MM.1S (cell line): ENCODE measurements at regions not wholly inside any gene's neighbourhood (a gene's known extent, or its start where the extent isn't known, plus 50 kb on each side); places are given as distances from the start of the nearest gene placed in this dataset.

ENCODE experiments used
- DNase-seq: peaks from one replicate; pipeline ENCODE4 v3.0.0-alpha.2; 2015
- H2AFZ ChIP-seq: fragments of 300-600 bp; sonication (generic); 2 replicates; pipeline ENCODE4 v1.6.0; 2016; ENCODE audit warnings: antibody characterized with exemption, low read length
- H3F3A ChIP-seq: fragments of 300-600 bp; sonication (generic); 2 replicates; pipeline ENCODE4 v1.6.1; 2016; ENCODE audit warnings: mild to moderate bottlenecking, antibody characterized with exemption, low read length, moderate library complexity, mixed read lengths; ENCODE audit not compliant: insufficient read depth
- H3K27ac ChIP-seq: fragments of 300-600 bp; sonication (generic); 2 replicates; pipeline ENCODE4 v1.5.1; 2016; ENCODE audit warnings: mild to moderate bottlenecking, low read length
- H3K27me3 ChIP-seq: fragments of 300-600 bp; sonication (generic); replicated peaks from 2 replicates; pipeline ENCODE4 v1.6.0; 2016; ENCODE audit warnings: low read length; ENCODE audit not compliant: insufficient read depth
- H3K36me3 ChIP-seq: fragments of 300-600 bp; sonication (generic); replicated peaks from 2 replicates; pipeline ENCODE4 v1.6.1; 2016; ENCODE audit warnings: mild to moderate bottlenecking, low read length, mixed read lengths; ENCODE audit not compliant: insufficient read depth
- H3K4me1 ChIP-seq: fragments of 300-600 bp; sonication (generic); 2 replicates; pipeline ENCODE4 v1.6.1; 2016; ENCODE audit warnings: low read length, mixed read lengths
- H3K4me2 ChIP-seq: fragments of 300-600 bp; sonication (generic); 2 replicates; pipeline ENCODE4 v1.6.0; 2016; ENCODE audit warnings: low read depth, low read length
- H3K4me3 ChIP-seq: fragments of 300-600 bp; sonication (generic); 2 replicates; pipeline ENCODE4 v1.5.1; 2016; ENCODE audit warnings: low read length, mixed read lengths
- H3K79me2 ChIP-seq: fragments of 300-600 bp; sonication (generic); 2 replicates; pipeline ENCODE4 v1.6.1; 2016; ENCODE audit warnings: mixed run types, low read length, mixed read lengths
- H3K9ac ChIP-seq: fragments of 300-600 bp; sonication (generic); 2 replicates; pipeline ENCODE4 v1.6.1; 2016; ENCODE audit warnings: low read length, mixed read lengths
- H3K9me2 ChIP-seq: fragments of 300-600 bp; sonication (generic); replicated peaks from 2 replicates; pipeline ENCODE4 v1.6.1; 2016; ENCODE audit warnings: mild to moderate bottlenecking, low read length, mixed read lengths; ENCODE audit not compliant: insufficient read depth
- H3K9me3 ChIP-seq: fragments of 300-600 bp; sonication (generic); replicated peaks from 2 replicates; pipeline ENCODE4 v1.6.1; 2016; ENCODE audit warnings: mild to moderate bottlenecking, low read length, mixed read lengths; ENCODE audit not compliant: insufficient read depth
- H4K20me1 ChIP-seq: fragments of 300-600 bp; sonication (generic); 2 replicates; pipeline ENCODE4 v1.6.1; 2016; ENCODE audit warnings: mild to moderate bottlenecking, low read length, moderate library complexity, mixed read lengths; ENCODE audit not compliant: insufficient read depth
- EZH2 ChIP-seq: fragments of 300-600 bp; sonication (generic); optimal IDR thresholded peaks from 2 replicates; pipeline ENCODE3; 2017; ENCODE audit warnings: low read depth, mild to moderate bottlenecking, antibody characterized with exemption, low read length, mixed read lengths
- EZH2phosphoT487 ChIP-seq: fragments of 300-600 bp; sonication (generic); IDR thresholded peaks from 2 replicates; pipeline ENCODE4 v1.6.1; 2018; ENCODE audit warnings: antibody characterized with exemption, low read length
- TF ChIP-seq, protein P1 (sequence below): fragments of 300-600 bp; sonication (generic); IDR thresholded peaks from 2 replicates; pipeline ENCODE4 v1.5.1; 2016; ENCODE audit warnings: antibody characterized with exemption, low read length, mixed read lengths

DNA sequence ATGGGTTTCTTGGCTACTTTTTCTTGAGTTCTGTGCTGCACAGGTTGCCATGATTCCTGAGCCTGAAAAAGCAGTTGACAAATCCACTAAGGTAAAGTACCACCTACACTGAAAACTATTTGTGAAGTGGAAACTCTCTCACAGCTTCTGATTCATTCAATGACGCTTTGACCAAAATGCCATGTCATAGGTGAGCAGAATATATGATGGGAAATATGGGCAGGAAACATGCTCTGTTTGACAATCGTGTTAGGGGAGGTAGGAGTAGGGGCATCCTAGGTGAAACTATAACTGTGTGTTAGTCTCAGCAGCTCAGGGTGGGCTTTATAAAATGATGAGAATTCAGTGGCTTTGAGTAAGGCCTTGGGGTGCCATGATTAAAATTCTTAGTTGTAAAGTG, 69.6 kb upstream of the ELMO1 start:
- no peak overlapping the region for H3K4me3 ChIP-seq
- no peak overlapping the region for H2AFZ ChIP-seq
- no peaks in the 10 kb centered on the region for H3K27me3 ChIP-seq
- H3K9me3 ChIP-seq: no peaks in the 10 kb centered on the region
- H3K27ac ChIP-seq: no peak overlapping the region
- no peaks in the 10 kb centered on the region for H3K79me2 ChIP-seq
- H3K9me2 ChIP-seq: no peaks in the 10 kb centered on the region
- no peaks in the 10 kb centered on the region for H3K4me1 ChIP-seq
- H4K20me1 ChIP-seq: no peaks in the 10 kb centered on the region
- no peak for DNase-seq
- H3F3A ChIP-seq: no peaks in the 10 kb centered on the region
- H3K4me2 ChIP-seq: no peak overlapping the region
- no peak overlapping the region for H3K9ac ChIP-seq
- H3K36me3 ChIP-seq: no peaks in the 10 kb centered on the region
- TF ChIP-seq EZH2 (no peak), EZH2phosphoT487 (no peak)
- TF ChIP-seq, protein P1, sequence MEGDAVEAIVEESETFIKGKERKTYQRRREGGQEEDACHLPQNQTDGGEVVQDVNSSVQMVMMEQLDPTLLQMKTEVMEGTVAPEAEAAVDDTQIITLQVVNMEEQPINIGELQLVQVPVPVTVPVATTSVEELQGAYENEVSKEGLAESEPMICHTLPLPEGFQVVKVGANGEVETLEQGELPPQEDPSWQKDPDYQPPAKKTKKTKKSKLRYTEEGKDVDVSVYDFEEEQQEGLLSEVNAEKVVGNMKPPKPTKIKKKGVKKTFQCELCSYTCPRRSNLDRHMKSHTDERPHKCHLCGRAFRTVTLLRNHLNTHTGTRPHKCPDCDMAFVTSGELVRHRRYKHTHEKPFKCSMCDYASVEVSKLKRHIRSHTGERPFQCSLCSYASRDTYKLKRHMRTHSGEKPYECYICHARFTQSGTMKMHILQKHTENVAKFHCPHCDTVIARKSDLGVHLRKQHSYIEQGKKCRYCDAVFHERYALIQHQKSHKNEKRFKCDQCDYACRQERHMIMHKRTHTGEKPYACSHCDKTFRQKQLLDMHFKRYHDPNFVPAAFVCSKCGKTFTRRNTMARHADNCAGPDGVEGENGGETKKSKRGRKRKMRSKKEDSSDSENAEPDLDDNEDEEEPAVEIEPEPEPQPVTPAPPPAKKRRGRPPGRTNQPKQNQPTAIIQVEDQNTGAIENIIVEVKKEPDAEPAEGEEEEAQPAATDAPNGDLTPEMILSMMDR: no peak

DNA sequence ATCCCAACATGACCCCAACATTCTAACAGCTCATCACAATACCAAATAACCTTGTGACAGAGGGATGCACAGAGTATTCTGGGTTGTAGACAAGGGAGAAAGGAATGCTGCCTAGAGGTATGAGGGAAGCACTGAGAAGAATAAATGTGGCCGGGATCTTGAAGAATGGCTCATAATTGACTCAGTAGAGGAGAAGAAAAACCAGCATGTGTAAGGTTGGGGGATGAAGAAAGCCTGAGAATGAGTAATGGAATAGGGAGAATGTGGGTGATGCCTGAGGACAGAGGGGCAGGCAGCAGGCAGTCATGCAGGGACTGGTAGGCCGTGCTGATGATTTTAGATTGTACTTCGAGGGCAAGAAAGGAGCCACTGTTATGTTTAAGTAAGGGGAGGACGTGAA, 75.4 kb upstream of the ELMO1 start:
- DNase-seq: no peak
- H3F3A ChIP-seq: no peaks in the 10 kb centered on the region
- H3K4me3 ChIP-seq: no peak overlapping the region
- H3K4me2 ChIP-seq: no peak overlapping the region
- H3K27ac ChIP-seq: no peak overlapping the region
- H4K20me1 ChIP-seq: no peaks in the 10 kb centered on the region
- H3K36me3 ChIP-seq: no peaks in the 10 kb centered on the region
- H3K9me3 ChIP-seq: no peaks in the 10 kb centered on the region
- no peaks in the 10 kb centered on the region for H3K27me3 ChIP-seq
- H3K4me1 ChIP-seq: no peaks in the 10 kb centered on the region
- TF ChIP-seq EZH2phosphoT487: no peak
- TF ChIP-seq, protein P1: no peak
- no peak for TF ChIP-seq EZH2
- H2AFZ ChIP-seq: no peak overlapping the region
- H3K9ac ChIP-seq: no peak overlapping the region
- H3K79me2 ChIP-seq: no peaks in the 10 kb centered on the region
- H3K9me2 ChIP-seq: no peaks in the 10 kb centered on the region

DNA sequence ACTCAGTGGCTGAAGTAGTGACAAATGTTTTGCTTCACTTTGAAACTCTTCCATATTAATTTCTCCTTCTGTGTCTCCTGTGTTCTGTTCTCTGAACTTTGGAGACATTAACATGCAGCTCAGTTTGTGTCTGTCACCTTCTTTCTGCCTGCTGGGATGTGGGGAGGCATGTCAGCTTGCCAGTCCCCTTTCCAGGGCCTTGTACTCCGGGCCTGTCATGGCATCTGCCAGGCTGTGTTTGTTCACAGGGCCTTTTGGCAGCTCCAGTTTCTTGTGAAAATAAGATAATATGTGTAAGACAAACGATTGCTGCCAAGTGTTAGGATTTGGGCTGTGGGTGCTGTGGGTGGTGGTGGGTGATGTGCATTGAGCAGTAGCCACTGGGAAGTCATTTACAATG, 76.1 kb upstream of the ELMO1 start:
- no peak overlapping the region for H2AFZ ChIP-seq
- H3K27me3 ChIP-seq: no peaks in the 10 kb centered on the region
- H3K9ac ChIP-seq: no peak overlapping the region
- H3K79me2 ChIP-seq: no peaks in the 10 kb centered on the region
- H3K4me3 ChIP-seq: no peak overlapping the region
- no peak overlapping the region for H3K27ac ChIP-seq
- H3K9me3 ChIP-seq: no peaks in the 10 kb centered on the region
- no peaks in the 10 kb centered on the region for H3K4me1 ChIP-seq
- H3K4me2 ChIP-seq: no peak overlapping the region
- no peaks in the 10 kb centered on the region for H3K36me3 ChIP-seq
- DNase-seq: no peak
- TF ChIP-seq EZH2: no peak
- TF ChIP-seq, protein P1: no peak
- TF ChIP-seq EZH2phosphoT487: no peak
- H3K9me2 ChIP-seq: no peaks in the 10 kb centered on the region
- H4K20me1 ChIP-seq: no peaks in the 10 kb centered on the region
- H3F3A ChIP-seq: no peaks in the 10 kb centered on the region

DNA sequence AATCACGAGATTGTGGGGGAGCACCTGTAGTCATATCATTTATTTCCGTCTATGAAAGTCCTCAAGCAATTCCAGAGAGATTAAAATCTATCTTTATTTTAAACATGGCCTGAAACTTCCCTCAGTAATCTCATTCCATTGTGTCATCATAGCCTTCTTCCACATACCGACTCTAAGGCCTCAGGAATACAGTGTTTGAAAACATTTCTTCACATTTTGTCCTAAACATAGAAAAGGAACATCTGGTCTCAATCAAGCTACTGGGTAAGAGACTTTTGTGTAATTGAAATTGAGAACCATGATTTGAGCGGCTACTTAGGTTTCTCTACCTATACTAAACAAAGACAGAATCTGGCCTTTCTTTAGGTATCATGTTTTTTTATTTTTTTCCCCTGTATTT, 78.0 kb upstream of the ELMO1 start:
- Histone ChIP-seq H3K9me3 (no peaks in the 10 kb centered on the region), H2AFZ (no peak overlapping the region), H3K79me2 (no peaks in the 10 kb centered on the region), H3K27ac (no peak overlapping the region), H3K9ac (no peak overlapping the region), H3K36me3 (no peaks in the 10 kb centered on the region), H3K4me2 (no peak overlapping the region), H4K20me1 (no peaks in the 10 kb centered on the region), H3F3A (no peaks in the 10 kb centered on the region), H3K4me1 (no peaks in the 10 kb centered on the region), H3K9me2 (no peaks in the 10 kb centered on the region), H3K27me3 (no peaks in the 10 kb centered on the region), H3K4me3 (no peak overlapping the region)
- TF ChIP-seq, protein P1: no peak
- no peak for TF ChIP-seq EZH2
- no peak for TF ChIP-seq EZH2phosphoT487
- no peak for DNase-seq
